ENCODE measurements at regions not wholly inside any gene's neighbourhood (a gene's known extent, or its start where the extent isn't known, plus 50 kb on each side); places are given as distances from the start of the nearest gene placed in this dataset.
"Not testable (repeated sequence)": the region's sequence is repeated elsewhere in the genome, so short reads cannot be mapped to it uniquely, and the experiment has no call there.

DNA sequence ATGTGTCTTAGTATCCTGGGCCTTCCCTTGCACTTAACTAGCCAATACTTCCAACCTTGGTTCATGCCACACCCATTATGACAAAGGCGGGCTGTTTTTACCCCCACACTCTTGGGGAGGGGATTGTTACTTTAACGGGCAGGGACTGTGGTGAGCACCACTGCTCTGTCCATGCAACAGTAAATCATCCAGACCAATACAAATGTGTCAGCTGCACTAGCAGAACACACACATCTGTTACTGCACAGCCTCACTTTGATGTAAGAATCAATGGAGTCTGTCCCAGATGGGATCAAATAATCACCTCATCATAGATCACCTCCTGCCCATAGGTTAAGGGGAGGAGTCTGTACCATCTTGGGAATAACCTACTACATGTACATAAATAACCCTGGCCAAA, 58.1 kb downstream of the NPAP1 start:
- no peak for DNase-seq

DNA sequence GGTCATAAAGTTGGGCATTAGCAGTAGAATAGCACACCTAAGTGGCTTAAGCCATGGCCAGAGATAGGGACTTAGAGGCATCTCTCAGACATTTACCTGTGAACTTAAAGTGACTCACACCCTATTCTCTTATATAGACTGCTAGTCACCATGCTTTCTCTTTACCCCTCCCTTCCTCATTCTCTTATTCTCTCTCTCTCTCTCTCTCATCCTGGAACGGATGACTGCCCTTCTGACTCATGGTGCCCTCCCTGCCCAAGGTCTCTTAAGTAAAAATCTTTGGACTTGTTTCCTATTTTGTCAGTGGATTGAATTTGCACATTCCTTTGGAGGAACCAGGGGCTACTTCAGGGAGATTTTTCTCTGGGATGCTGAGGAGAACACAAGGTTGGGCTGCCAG, 58.8 kb downstream of the NPAP1 start:
- no peak for DNase-seq

GRCh38 chr15:24745290-24745689, 69.7 kb downstream of the NPAP1 start:
- DNase-seq, result no peak

GRCh38 chr15:24746094-24746493, 70.5 kb downstream of the NPAP1 start:
- no peak for DNase-seq

DNA sequence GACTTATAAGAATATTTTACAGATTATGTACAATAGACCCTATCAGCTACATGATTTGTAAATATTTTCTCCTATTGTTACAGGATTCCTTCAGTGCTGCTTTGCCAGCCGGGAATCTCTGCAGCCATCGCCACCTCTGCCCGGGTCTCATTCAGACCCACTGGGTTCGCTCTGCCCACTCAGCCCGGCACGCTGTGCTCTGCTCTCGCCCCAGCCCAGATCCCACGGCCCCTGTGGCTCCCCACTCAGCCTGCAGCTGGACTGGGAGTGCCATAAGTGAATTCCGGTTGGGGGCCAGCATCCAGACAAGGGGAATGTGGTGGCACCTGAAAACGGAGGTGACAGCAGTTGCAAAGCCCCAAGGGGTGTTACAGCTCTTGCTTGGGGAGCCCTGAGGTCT, 71.8 kb downstream of the NPAP1 start:
- DNase-seq, result no peak

DNA sequence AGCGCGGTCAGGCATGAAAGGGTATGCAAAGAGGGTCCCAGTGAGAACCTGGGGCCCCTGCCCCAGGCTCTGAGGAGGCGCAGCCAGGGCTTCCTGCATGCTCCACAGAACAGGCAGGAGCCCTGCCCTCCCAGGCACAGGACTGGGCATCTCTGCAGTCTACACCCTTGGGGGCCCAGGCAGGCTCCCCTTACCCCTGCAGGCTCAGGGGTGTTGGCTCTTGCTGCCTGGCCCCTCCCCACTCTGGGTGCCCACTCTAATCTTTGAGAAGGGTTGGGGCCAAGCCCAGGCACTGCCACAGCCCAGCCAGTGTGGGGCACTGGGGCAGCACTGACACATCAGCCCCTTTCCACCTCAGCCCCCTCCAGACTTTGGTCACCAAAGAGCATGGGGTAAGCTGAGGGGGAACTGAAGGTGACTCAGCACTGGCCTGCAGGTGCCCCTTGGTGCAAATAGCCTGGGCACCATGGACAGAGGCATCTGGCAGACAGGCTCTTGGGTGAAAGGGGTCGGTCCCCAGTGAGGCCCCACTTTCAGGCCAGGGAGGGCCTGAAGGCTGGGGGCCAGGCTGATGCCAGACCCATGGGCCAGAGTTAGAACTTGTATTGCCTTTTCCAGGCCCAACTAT, 73.4 kb downstream of the NPAP1 start:
- no peak for DNase-seq

DNA sequence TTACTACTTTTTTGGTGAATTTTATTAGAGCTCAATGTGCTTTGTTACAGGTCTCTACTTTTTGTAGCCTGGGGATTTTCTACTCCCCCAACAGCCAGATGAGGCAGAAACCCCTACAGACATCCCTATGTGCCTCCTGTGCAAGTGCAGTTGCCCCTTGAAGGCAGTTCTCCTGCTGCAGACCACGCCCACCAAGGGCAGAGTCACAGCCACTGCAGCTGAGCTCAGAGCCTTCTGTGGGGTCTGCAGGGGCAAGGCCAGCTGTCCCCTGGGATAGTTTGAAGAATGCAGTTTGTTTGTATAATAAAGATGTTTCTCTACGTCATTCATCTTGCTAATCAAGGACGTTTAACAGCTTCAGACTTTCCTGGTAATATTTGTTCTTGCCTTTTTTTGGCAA, 76.8 kb downstream of the NPAP1 start:
- DNase-seq, result no peak

DNA sequence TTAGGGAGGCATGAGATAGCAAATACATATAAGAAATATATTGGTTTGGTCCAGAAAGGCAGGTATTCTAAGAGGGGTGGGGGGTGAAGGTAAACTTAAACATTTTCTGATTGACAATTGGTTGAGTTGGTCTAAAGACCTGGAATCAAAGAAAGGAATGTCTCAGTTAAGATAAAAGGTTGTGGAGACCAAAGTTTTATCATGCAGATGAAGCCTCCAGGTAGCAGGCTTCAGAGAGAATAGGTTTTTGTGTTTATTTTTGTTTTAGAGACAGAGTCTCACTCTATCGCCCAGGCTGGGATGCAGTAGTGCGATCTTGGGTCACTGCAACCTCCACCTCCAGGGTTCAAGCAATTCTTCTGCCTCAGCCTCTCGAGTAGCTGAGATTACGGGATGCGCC, 80.5 kb downstream of the NPAP1 start:
- no peak for DNase-seq

DNA sequence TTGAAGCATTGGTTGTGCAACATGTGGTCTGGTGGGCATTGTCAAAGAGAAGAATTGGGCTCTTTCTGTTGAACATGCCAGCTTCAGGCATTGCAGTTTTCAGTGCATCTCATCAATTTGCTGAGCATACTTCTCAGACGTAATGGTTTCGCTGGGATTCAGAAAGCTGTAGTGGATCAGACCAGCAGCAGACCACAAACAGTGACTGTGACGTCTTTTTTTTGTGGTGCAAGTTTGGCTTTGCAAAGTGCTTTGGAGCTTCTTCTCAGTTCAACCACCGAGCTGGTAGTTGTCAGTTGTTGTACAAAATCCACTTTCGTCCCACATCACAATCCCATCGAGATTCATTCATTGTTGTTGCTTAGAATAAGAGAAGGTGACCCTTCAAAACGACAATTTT, 84.5 kb downstream of the NPAP1 start:
- DNase-seq, result no peak

GRCh38 chr15:24761704-24762302, 86.2 kb downstream of the NPAP1 start:
- DNase-seq, result no peak

DNA sequence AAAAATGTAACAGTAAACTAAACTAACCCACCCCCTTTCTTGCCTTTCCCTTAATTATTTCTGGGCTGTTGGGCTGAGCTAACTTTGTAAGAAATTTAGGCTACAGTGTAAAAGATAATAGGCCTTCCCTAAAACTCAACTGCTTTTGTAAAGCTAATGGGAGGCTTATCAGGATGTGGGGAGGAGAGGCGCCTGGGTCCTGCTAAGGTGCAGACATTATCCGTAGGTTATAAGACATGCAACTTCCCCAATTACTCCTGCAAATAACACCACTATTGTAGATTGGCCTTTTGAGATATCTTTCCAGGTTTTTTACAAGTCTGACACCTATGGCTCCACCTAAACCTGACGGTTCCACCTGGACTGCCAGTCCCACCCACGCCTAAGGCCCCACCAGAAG, 88.3 kb downstream of the NPAP1 start:
- DNase-seq, result no peak

- no peak for DNase-seq
Measured at GRCh38 chr15:24764375-24765171, 89.0 kb downstream of the NPAP1 start.

- no peak for DNase-seq
Measured at GRCh38 chr15:24766511-24767133, 91.0 kb downstream of the NPAP1 start.

DNA sequence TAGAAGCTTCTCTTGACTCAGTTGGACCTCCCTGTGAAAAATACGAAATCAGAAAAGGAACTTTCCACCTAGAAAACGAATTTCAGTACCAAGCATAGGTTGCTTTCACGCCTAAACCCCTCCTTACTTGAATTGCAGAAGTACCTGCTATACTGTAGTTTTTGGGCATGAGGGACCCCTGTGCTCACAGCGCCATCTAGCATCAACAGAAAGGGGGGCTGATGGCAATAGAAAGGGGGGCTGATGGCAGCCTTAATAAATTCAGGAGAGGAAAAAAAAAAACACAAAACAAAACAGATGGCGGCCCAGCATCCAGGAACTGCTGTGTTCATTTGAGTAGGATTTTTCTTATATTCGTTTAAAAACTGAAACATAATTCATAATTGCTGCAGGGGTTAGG, 96.7 kb downstream of the NPAP1 start:
- no peak for DNase-seq

GRCh38 chr15:24772686-24773373, 97.3 kb downstream of the NPAP1 start:
- DNase-seq, result peak; percentile 55

- DNase-seq, result no peak
Measured at GRCh38 chr15:24777307-24777706, 101.7 kb downstream of the NPAP1 start.

- DNase-seq, result no peak
Measured at GRCh38 chr15:24784506-24784905, 108.9 kb downstream of the NPAP1 start.

- DNase-seq, result no peak
Measured at GRCh38 chr15:24786347-24786746, 110.8 kb downstream of the NPAP1 start.

GRCh38 chr15:24802624-24803023, 127.0 kb downstream of the NPAP1 start:
- not testable (repeated sequence) for DNase-seq

DNA sequence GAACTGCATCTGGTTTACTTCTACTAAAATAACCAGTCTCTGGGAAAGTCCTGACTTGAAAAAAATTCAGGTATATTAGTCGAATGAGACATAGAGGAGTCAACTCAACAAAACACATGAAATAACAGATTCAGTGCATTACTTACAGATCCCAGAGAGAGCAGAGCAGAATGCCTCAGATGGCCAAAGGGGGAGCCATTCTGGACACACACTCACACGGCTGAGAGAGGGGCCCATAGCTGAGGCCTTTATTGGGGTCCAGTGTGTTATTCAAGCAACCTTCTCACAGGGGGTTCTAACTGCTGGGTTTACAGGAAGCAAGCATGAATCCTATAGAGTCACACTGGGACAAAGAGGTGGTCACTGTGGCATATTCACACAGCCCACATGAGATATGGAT, 135.1 kb upstream of the SNRPN start:
- DNase-seq, result no peak

DNA sequence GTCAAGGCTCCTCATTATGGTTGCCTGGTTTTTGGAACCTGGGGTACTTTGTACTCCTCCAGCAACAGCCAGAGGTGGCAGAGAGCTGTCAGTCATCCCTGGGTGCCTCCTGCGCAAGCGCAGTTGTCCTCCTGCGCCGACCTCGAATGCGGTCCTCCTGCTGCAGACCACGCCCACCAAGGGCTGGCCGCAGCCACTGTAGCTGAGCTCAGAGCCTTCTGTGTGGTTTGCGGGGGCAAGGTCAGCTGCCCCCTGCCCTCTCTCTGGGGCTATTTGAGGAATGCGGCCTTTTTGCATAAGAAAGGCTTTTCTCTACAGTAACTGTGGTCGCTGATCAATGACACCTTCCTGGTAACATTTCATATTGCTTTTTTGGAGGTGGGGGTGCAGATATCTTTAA, 131.3 kb upstream of the SNRPN start:
- DNase-seq, result no peak

- no peak for DNase-seq
Measured at GRCh38 chr15:24832282-24832681, 122.5 kb upstream of the SNRPN start.

DNA sequence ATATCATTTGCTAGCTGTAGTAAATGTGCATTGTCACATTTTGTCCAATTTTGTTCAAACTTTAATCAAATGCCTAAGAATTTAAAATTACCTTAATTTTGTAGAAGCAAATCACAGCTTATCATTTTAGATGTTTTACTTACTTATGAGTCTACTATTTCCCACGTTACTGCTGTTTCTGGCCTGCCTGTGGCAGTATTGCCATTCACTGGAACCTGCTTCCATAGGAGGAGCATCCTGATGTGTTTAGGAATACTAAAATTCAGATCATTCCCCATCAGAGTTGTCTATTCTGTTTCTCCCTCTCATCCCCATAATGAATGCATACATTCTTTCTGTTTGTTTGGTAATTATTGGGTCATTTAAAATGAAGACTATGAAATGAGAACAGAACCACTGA, 119.5 kb upstream of the SNRPN start:
- DNase-seq, result no peak

All from activated T-cell treated with anti-CD3 and anti-CD28 coated beads, Interleukin-2, amount 50 U/mL, for 1 hour (primary cell).